Loucy (cell line): ENCODE measurements at regions not wholly inside any gene's neighbourhood (a gene's known extent, or its start where the extent isn't known, plus 50 kb on each side); places are given as distances from the start of the nearest gene placed in this dataset.

Experiments
- H2AFZ ChIP-seq: fragments of 200-600 bp; sonication (generic); 2 replicates; pipeline ENCODE4 v1.6.0; 2016; ENCODE audit warnings: antibody characterized with exemption, mild to moderate bottlenecking, low read length, moderate library complexity
- H3F3A ChIP-seq: fragments of 200-600 bp; 2 replicates; pipeline ENCODE4 v1.6.0; 2016; ENCODE audit warnings: antibody characterized with exemption, low read depth, mild to moderate bottlenecking
- H3K27me3 ChIP-seq: fragments of 200-600 bp; sonication (generic); 2 replicates; pipeline ENCODE4 v1.6.1; 2014; ENCODE audit warnings: low read length, mild to moderate bottlenecking; ENCODE audit not compliant: insufficient read depth, poor library complexity, severe bottlenecking
- H3K36me3 ChIP-seq: fragments of 200-600 bp; sonication (generic); 2 replicates; pipeline ENCODE4 v1.6.1; 2016; ENCODE audit warnings: low read length; ENCODE audit not compliant: insufficient read depth
- H3K4me1 ChIP-seq: fragments of 200-600 bp; sonication (generic); 2 replicates; pipeline ENCODE4 v1.5.1; 2014; ENCODE audit warnings: low read length, mild to moderate bottlenecking; ENCODE audit not compliant: insufficient read depth, poor library complexity, severe bottlenecking
- H3K4me2 ChIP-seq: fragments of 200-600 bp; sonication (generic); 2 replicates; pipeline ENCODE4 v1.6.0; 2014; ENCODE audit warnings: antibody characterized with exemption, low read length, low read depth, mild to moderate bottlenecking; ENCODE audit not compliant: poor library complexity, severe bottlenecking
- H3K4me3 ChIP-seq: fragments of 200-600 bp; sonication (generic); 2 replicates; pipeline ENCODE4 v1.5.1; 2014; ENCODE audit warnings: low read length, mild to moderate bottlenecking, mixed read lengths; ENCODE audit not compliant: poor library complexity, severe bottlenecking
- H3K79me2 ChIP-seq: fragments of 200-600 bp; sonication (generic); 2 replicates; pipeline ENCODE4 v1.6.1; 2014; ENCODE audit warnings: low read length; ENCODE audit not compliant: insufficient read depth
- H3K9ac ChIP-seq: fragments of 200-600 bp; sonication (generic); 2 replicates; pipeline ENCODE4 v1.6.0; 2014; ENCODE audit warnings: mild to moderate bottlenecking, low read depth, low read length, moderate library complexity; ENCODE audit not compliant: poor library complexity, severe bottlenecking
- H3K9me2 ChIP-seq: fragments of 200-600 bp; sonication (generic); replicated peaks from 2 replicates; pipeline ENCODE4 v1.6.1; 2016; ENCODE audit warnings: low read depth, low read length, mixed read lengths
- H3K9me3 ChIP-seq: fragments of 200-600 bp; sonication (generic); 2 replicates; pipeline ENCODE4 v1.6.1; 2014; ENCODE audit warnings: mild to moderate bottlenecking, antibody characterized with exemption, low read length, low read depth; ENCODE audit not compliant: insufficient read depth
- H4K20me1 ChIP-seq: fragments of 200-600 bp; sonication (generic); 2 replicates; pipeline ENCODE4 v1.6.0; 2014; ENCODE audit warnings: antibody characterized with exemption, low read length, mild to moderate bottlenecking; ENCODE audit not compliant: insufficient read depth, poor library complexity, severe bottlenecking
- EZH2phosphoT487 ChIP-seq: fragments of 200-600 bp; IDR thresholded peaks from 2 replicates; pipeline ENCODE4 v1.6.1; 2018; ENCODE audit warnings: antibody characterized with exemption, mild to moderate bottlenecking, moderate library complexity, borderline replicate concordance
- TF ChIP-seq, protein P1 (sequence below): fragments of 200-600 bp; sonication (generic); conservative IDR thresholded peaks from 2 replicates; pipeline ENCODE4 v1.5.1; 2014; ENCODE audit warnings: mild to moderate bottlenecking, antibody characterized with exemption, low read length

DNA sequence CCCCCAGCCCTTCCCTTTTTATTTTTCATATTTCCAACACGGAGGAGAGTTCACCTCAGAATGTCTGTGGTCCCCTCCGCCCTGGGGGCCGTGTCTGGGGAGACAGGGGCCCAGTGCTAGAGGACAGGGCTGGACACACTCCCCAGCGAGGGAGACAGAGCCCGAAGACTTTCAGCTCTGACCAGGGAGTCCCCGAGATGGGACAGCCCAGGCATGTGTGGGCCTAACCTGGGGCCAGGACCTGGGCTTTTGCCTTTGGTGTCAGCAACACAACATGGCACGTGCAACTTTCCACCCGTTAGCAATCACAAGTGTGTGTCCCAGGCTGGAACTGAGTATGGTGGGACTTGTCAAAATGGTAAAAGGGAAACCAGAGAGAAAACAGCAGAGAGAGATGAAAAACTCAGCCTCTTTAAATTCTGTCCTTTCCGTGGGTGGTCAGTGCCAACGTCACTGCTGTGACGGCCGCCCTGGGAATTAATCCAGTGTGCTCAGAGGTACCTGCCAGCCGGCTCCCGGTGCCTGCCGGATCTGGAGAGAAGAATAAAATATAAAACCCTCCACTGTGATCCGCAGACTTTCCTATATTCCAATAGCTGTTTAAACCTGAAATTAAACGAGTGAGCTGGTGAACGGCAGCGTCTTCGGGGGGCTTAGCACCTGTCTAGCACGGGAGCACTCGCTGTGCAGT, 245.8 kb downstream of the EIPR1 start:
- H3F3A ChIP-seq = no peaks in the 10 kb centered on the region
- TF ChIP-seq, protein P1, sequence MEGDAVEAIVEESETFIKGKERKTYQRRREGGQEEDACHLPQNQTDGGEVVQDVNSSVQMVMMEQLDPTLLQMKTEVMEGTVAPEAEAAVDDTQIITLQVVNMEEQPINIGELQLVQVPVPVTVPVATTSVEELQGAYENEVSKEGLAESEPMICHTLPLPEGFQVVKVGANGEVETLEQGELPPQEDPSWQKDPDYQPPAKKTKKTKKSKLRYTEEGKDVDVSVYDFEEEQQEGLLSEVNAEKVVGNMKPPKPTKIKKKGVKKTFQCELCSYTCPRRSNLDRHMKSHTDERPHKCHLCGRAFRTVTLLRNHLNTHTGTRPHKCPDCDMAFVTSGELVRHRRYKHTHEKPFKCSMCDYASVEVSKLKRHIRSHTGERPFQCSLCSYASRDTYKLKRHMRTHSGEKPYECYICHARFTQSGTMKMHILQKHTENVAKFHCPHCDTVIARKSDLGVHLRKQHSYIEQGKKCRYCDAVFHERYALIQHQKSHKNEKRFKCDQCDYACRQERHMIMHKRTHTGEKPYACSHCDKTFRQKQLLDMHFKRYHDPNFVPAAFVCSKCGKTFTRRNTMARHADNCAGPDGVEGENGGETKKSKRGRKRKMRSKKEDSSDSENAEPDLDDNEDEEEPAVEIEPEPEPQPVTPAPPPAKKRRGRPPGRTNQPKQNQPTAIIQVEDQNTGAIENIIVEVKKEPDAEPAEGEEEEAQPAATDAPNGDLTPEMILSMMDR = no peak
- no peak for TF ChIP-seq EZH2phosphoT487
- no peak overlapping the region for H2AFZ ChIP-seq
- H3K79me2 ChIP-seq = no peaks in the 10 kb centered on the region
- no peak overlapping the region for H3K4me2 ChIP-seq
- H3K27me3 ChIP-seq = no peaks in the 10 kb centered on the region
- no peaks in the 10 kb centered on the region for H3K9me3 ChIP-seq
- no peaks in the 10 kb centered on the region for H4K20me1 ChIP-seq
- H3K36me3 ChIP-seq = no peaks in the 10 kb centered on the region
- no peaks in the 10 kb centered on the region for H3K9me2 ChIP-seq
- H3K4me3 ChIP-seq = no peak overlapping the region
- no peaks in the 10 kb centered on the region for H3K4me1 ChIP-seq
- no peak overlapping the region for H3K9ac ChIP-seq

DNA sequence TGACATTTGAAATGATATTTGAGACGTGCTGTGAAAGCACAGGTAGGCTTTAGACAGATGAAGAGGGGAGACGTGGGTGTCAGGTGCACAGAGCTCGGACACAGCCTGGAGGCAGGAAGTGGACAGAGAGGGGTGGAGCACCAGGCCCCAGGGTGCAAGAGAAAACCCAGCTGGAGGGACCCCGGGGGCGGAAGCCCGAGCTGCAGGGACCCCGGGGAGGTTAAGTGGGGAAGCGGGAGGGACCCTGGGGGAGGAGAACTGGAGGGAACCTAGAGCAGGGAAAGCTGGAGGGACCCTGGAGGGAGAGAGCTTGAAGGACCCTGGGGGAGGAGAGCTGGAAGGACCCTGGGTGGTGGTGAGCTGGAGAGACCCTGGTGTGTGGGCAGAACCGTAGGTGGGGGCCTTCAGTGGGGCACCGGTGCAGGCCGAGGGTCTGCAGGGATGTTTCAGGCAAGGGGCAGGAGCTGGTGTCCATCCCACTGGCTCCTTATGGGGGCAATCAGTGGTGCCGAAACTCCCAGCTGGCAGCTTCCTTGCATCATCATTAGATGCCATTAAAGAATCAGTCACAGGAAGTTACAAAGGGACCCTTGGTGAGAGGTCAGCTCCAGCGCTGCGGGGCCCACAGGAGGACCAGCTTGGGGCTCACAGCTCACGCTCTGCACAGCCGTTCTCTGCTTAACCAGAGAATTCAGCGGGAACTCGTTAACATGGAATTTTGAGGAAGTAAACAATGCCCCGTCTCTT, 246.6 kb downstream of the EIPR1 start:
- no peak overlapping the region for H3K4me3 ChIP-seq
- H3K4me2 ChIP-seq = no peak overlapping the region
- H3K9me3 ChIP-seq = no peaks in the 10 kb centered on the region
- TF ChIP-seq, protein P1 = no peak
- no peak for TF ChIP-seq EZH2phosphoT487
- H3K36me3 ChIP-seq = no peaks in the 10 kb centered on the region
- H3K27me3 ChIP-seq = no peaks in the 10 kb centered on the region
- H3F3A ChIP-seq = no peaks in the 10 kb centered on the region
- H3K79me2 ChIP-seq = no peaks in the 10 kb centered on the region
- H3K9ac ChIP-seq = no peak overlapping the region
- no peaks in the 10 kb centered on the region for H4K20me1 ChIP-seq
- H2AFZ ChIP-seq = no peak overlapping the region
- H3K9me2 ChIP-seq = no peaks in the 10 kb centered on the region
- H3K4me1 ChIP-seq = no peaks in the 10 kb centered on the region

DNA sequence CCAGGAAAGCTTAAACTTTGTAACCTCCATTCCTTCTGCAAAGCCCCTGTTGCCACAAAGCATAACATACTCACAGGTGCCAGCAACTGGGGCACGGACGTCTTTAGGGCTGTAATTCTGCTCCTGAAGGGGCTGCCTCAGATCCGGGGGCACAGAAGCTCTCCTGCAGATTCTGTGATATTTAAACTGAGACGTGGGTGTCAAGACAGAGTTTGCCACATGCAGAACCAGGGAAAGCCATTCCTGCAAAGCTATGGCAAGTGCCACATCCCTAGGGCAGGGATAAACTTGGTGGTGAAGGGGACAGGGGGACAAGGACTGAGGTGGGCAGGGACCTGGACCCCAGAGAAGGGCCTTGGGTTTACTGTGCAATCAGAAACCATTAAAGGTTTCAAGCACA, 247.2 kb downstream of the EIPR1 start:
- TF ChIP-seq EZH2phosphoT487 = no peak
- TF ChIP-seq, protein P1 = no peak

More for the DNA sequence above, 247.2 kb downstream of the EIPR1 start:
- Histone ChIP-seq H3K9me2 (no peaks in the 10 kb centered on the region), H3K36me3 (no peaks in the 10 kb centered on the region), H3K4me2 (no peak overlapping the region), H3K27me3 (no peaks in the 10 kb centered on the region), H3K4me3 (no peak overlapping the region), H4K20me1 (no peaks in the 10 kb centered on the region), H3K79me2 (no peaks in the 10 kb centered on the region), H3K4me1 (no peaks in the 10 kb centered on the region), H3K9me3 (no peaks in the 10 kb centered on the region), H3K9ac (no peak overlapping the region), H3F3A (no peaks in the 10 kb centered on the region), H2AFZ (no peak overlapping the region)
